OCI-LY7 (cell line): ENCODE measurements at regions not wholly inside any gene's neighbourhood (a gene's known extent, or its start where the extent isn't known, plus 50 kb on each side); places are given as distances from the start of the nearest gene placed in this dataset.

Experiments
- BruUV-seq: library from RNA; stranded (reverse); fragments of 400-500 nt; replicated peaks from 2 replicates; lab custom pipeline; 2021; lab: Mats Ljungman, UMichigan
- CTCF ChIA-PET: fragments of 300-600 bp; sonication (Branson Sonifier 250); formaldehyde crosslinking; loops from one replicate; lab custom pipeline; 2022; ENCODE audit warnings: antibody characterized with exemption; ENCODE audit not compliant: unreplicated experiment; lab: Charles Lee
- POLR2A ChIA-PET: fragments of 300-600 bp; sonication (Branson Sonifier 250); formaldehyde crosslinking; loops from one replicate; lab custom pipeline; 2022; ENCODE audit warnings: antibody characterized with exemption; lab: Charles Lee
- DNase-seq: peaks from one replicate; pipeline ENCODE4 v3.0.0-alpha.2; 2015; ENCODE audit warnings: low spot score
- H2AFZ ChIP-seq: fragments of 200-600 bp; sonication (generic), shearing (Covaris generic); 2 replicates; pipeline ENCODE4 v1.6.1; 2014; ENCODE audit warnings: mild to moderate bottlenecking, antibody characterized with exemption, low read length, moderate library complexity
- H3K27ac ChIP-seq: fragments of 200-600 bp; sonication (generic); 2 replicates; pipeline ENCODE4 v1.5.1; 2014; ENCODE audit warnings: mixed run types, low read depth, mild to moderate bottlenecking, moderate library complexity, low read length, inconsistent platforms; ENCODE audit not compliant: poor library complexity, severe bottlenecking
- H3K36me3 ChIP-seq: fragments of 200-600 bp; sonication (generic); 2 replicates; pipeline ENCODE4 v1.6.1; 2014; ENCODE audit warnings: mild to moderate bottlenecking, antibody characterized with exemption, low read length, moderate library complexity, mixed read lengths; ENCODE audit not compliant: insufficient read depth
- H3K4me1 ChIP-seq: fragments of 200-600 bp; sonication (generic); 2 replicates; pipeline ENCODE4 v1.5.1; 2014; ENCODE audit warnings: mild to moderate bottlenecking, low read length; ENCODE audit not compliant: insufficient read depth, poor library complexity, severe bottlenecking
- H3K4me2 ChIP-seq: fragments of 200-600 bp; sonication (generic); 2 replicates; pipeline ENCODE4 v1.6.1; 2014; ENCODE audit warnings: mild to moderate bottlenecking, low read length
- H3K4me3 ChIP-seq: fragments of 200-600 bp; sonication (generic); 2 replicates; pipeline ENCODE4 v1.5.1; 2014; ENCODE audit warnings: mild to moderate bottlenecking, low read depth, low read length; ENCODE audit not compliant: poor library complexity, severe bottlenecking
- H3K79me2 ChIP-seq: fragments of 200-600 bp; sonication (generic); 2 replicates; pipeline ENCODE4 v1.6.1; 2016; ENCODE audit warnings: low read depth, mild to moderate bottlenecking, low read length, moderate library complexity, mixed read lengths; ENCODE audit not compliant: insufficient read depth
- H3K9me2 ChIP-seq: fragments of 200-600 bp; sonication (generic); 2 replicates; pipeline ENCODE4 v1.6.1; 2016; ENCODE audit warnings: mild to moderate bottlenecking, low read length, mixed read lengths; ENCODE audit not compliant: insufficient read depth
- H3K9me3 ChIP-seq: fragments of 200-600 bp; sonication (generic); 2 replicates; pipeline ENCODE4 v1.6.1; 2014; ENCODE audit warnings: mild to moderate bottlenecking, mixed run types, low read length, mixed read lengths
- H4K20me1 ChIP-seq: fragments of 200-600 bp; sonication (generic); 2 replicates; pipeline ENCODE4 v1.6.1; 2014; ENCODE audit warnings: mild to moderate bottlenecking, antibody characterized with exemption, low read length, moderate library complexity, mixed read lengths; ENCODE audit not compliant: insufficient read depth
- EZH2phosphoT487 ChIP-seq: fragments of 200-600 bp; sonication (generic); IDR thresholded peaks from 2 replicates; pipeline ENCODE4 v1.6.1; 2018; ENCODE audit warnings: low read depth, borderline replicate concordance, mild to moderate bottlenecking, mixed run types, antibody characterized with exemption, low read length, moderate library complexity, mixed read lengths
- intact Hi-C: fragments of 100-400 bp; cut with micrococcal nuclease; formaldehyde crosslinking; loops from one replicate; pipeline ENCODE4 v1.10.0; 2022; ENCODE audit not compliant: unreplicated experiment
- TF ChIP-seq, protein P1 (sequence below): fragments of 200-600 bp; sonication (generic); conservative IDR thresholded peaks from 2 replicates; pipeline ENCODE4 v1.5.1; 2014; ENCODE audit warnings: mild to moderate bottlenecking, antibody characterized with exemption, low read length, moderate library complexity, mixed read lengths

DNA sequence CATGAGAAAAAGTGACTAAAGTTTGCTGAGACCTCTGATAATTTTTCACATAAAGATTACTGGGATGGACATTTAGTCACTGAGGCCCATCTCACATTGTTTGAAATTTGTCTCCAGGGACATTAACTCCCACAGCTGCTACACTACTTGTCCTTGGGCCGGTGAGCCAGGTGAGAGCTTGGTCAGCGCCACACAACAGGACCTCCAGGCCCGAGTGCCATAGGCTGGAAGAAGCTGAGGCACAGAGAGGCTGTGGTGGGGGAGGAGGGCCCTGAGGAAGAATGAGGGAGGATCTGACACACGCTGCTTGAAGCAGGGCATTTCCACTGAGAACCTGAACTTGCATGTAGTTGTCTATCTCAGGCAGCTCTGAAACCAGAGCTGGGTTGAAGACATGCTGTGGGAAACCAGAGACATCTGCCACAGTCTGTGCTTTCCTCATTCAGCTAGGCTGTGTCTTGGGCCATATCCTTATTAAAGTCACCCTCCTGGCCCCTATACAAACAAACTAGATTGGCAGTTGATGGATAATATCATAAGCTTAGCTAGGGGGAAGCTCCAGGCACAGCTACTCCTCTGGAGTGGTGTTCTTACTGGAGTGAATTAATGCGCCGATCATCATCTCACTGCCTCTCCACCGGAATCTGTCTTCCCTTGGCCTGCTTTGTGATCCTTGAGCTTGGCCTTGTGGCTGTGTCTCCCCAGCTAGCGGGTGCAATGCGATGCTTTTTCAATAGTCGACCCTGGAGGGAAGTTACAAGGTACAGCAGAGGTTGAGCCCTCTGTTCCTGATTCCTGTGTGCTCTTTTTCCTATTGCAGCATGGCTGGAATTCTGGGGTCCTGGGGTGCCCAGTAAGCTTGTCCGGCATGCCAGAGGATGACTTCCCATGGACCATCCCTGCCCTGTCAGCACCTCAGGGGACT is 225.3 kb upstream of the B3GAT1 start:
- DNase-seq, result no peak
- intact Hi-C loops, result no loop called here
- H3K4me1 ChIP-seq, result no peaks in the 10 kb centered on the region
- H3K4me3 ChIP-seq, result no peak overlapping the region
- TF ChIP-seq EZH2phosphoT487, result no peak
- TF ChIP-seq, protein P1, sequence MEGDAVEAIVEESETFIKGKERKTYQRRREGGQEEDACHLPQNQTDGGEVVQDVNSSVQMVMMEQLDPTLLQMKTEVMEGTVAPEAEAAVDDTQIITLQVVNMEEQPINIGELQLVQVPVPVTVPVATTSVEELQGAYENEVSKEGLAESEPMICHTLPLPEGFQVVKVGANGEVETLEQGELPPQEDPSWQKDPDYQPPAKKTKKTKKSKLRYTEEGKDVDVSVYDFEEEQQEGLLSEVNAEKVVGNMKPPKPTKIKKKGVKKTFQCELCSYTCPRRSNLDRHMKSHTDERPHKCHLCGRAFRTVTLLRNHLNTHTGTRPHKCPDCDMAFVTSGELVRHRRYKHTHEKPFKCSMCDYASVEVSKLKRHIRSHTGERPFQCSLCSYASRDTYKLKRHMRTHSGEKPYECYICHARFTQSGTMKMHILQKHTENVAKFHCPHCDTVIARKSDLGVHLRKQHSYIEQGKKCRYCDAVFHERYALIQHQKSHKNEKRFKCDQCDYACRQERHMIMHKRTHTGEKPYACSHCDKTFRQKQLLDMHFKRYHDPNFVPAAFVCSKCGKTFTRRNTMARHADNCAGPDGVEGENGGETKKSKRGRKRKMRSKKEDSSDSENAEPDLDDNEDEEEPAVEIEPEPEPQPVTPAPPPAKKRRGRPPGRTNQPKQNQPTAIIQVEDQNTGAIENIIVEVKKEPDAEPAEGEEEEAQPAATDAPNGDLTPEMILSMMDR, result no peak
- H3K4me2 ChIP-seq, result no peak overlapping the region
- no peaks in the 10 kb centered on the region for H3K36me3 ChIP-seq
- H3K79me2 ChIP-seq, result no peaks in the 10 kb centered on the region
- no peaks in the 10 kb centered on the region for H3K9me3 ChIP-seq
- ChIA-PET CTCF (no interaction called here), POLR2A (interaction anchor here (0.9 kb wide), 1 partner anchor 12 kb away, joined by 3 read pairs; no protein-coding TSS in a partner anchor)
- no peaks in the 10 kb centered on the region for H3K9me2 ChIP-seq
- no TSS peak for BruUV-seq
- no peak overlapping the region for H2AFZ ChIP-seq
- no peaks in the 10 kb centered on the region for H4K20me1 ChIP-seq
- no peak overlapping the region for H3K27ac ChIP-seq

DNA sequence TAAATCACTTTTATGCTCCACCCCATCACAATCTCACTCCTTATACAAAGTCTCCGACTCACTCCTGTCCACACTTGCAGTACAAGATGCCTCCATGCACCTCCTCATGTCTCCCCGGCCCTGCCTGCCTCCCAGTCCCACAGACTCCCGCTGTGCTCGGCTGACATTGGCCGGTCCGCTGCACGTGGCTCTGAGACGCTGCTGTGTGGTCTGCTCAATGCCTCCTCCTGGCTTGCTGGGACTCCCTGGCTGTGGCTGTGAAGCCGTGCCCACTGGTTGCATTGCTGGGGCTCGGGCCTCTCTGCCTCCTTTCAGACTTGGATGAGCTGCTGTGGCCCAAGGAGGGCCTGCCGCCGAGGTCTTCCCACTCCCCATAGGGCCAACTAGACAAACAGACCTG is 224.0 kb upstream of the B3GAT1 start:
- Histone ChIP-seq H3K79me2 (no peaks in the 10 kb centered on the region), H2AFZ (no peak overlapping the region), H3K27ac (no peak overlapping the region), H3K4me3 (no peak overlapping the region), H3K4me2 (no peak overlapping the region), H3K36me3 (no peaks in the 10 kb centered on the region), H4K20me1 (no peaks in the 10 kb centered on the region), H3K9me3 (no peaks in the 10 kb centered on the region), H3K9me2 (no peaks in the 10 kb centered on the region), H3K4me1 (no peaks in the 10 kb centered on the region)
- no peak for DNase-seq
- CTCF ChIA-PET, result no interaction called here
- POLR2A ChIA-PET, result no interaction called here
- TF ChIP-seq, protein P1, result no peak
- no peak for TF ChIP-seq EZH2phosphoT487
- intact Hi-C loops, result no loop called here
- no TSS peak for BruUV-seq
